Bone marrow (tissue), 2 donors: ENCODE measurements at regions not wholly inside any gene's neighbourhood (a gene's known extent, or its start where the extent isn't known, plus 50 kb on each side); places are given as distances from the start of the nearest gene placed in this dataset.
"Not testable (repeated sequence)": the region's sequence is repeated elsewhere in the genome, so short reads cannot be mapped to it uniquely, and the experiment has no call there.

ENCODE experiments used
- DNase-seq, 2 donors: peaks; one replicate each; lab custom pipeline; 2025; lab: John Stamatoyannopoulos, UW

GRCh38 chr3:81186412-81186811 lies 575.0 kb downstream of the GBE1 start:
- no peak for DNase-seq

GRCh38 chr3:81182086-81182875 lies 579.2 kb downstream of the GBE1 start:
- not testable (repeated sequence) for DNase-seq

DNA sequence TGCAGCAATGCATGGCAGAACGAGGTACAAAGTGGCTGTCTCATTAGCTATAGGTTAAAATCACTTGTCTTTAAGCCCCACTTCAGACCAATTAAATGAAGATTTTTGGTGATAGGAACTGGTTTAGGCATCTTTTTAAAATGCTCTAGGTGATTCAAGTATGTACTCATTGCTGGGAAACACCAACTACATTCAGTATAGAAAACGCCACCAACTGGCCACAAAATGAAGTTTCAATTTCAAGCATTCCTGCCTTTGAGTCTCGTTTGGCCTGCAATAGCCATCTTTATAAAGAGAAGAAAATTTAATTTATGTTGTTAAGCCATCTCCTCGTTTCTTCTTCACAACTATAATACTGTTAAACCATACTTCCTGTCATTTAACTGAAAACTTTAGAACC lies 587.9 kb downstream of the GBE1 start:
- no peak for DNase-seq

DNA sequence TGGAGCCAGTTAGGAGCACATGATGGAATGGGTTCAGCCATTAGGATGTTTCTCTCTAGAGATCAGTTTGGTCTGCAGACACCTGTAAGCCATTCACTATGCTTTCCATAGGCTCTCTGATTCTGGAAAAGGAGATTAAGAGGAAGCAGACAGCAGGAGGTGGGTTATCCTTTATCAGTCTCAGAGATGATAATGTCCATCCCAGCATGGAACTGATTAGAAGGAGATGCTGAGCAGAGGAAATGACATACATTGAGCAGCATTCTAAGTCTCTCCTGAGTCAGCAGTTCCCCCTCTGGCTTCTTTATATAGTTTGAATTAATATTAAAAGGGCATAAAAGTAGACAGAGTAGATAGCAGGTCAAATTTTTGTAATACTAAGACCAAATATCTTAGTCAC lies 591.1 kb downstream of the GBE1 start:
- DNase-seq: no peak

DNA sequence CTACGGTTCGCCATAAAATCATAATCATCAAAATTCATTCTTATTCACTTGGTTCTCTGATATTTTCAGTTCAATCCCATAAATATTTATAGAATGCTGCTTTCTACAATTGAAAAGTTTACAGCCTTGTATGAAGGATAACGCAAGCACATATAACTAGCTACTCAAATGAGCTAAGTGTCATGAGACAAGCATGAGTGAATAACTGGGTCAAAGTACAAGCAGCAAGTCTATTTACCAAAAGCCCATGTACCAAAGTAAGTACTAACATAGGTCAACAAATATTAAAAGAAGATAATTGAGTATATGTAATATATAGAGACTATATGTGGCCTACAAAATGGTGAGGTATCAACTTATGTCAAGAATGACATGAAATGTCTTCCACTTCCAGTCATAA lies 596.6 kb downstream of the GBE1 start:
- DNase-seq: no peak

GRCh38 chr3:81161851-81162250 lies 599.6 kb downstream of the GBE1 start:
- no peak for DNase-seq

DNA sequence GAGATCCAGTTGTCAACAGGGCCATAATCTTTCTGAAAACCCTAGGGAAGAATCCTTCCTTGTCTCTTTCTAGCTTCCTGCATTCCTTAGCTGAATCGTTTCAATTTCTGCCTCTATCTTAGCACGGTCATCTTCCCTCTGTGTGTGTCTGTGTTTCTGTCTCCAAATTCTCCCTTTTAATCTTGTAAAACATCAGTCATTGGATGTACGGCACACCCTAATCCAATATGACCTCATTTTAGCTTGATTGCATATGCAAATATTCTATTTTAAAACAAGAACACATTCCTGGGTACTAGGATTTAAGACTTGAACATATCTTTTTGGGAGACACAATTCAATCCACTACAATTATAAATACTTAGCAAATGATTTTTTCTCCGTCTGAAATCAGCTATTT lies 600.3 kb downstream of the GBE1 start:
- DNase-seq: no peak

- no peak for DNase-seq
Measured at GRCh38 chr3:81154611-81155143, 606.8 kb downstream of the GBE1 start.

GRCh38 chr3:81152156-81152555 lies 609.3 kb downstream of the GBE1 start:
- DNase-seq: no peak

DNA sequence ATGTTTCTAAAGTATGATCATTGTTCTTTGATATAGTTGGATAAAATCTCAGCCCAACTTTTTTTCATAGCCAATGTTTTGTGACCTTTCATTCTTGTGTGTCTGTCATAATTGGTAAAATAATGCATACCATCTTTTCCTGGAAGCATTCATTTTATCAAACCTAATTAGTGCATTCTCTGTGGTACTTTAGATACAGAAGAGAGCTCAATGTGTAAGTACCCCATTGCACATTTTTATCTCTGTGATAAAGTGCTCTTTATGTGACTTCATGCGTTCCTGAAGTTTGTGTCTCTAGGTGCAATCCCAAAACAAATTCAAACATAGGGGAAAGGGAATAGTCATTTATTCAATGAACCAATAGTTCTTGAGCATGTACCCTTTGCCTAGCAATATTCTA lies 628.5 kb downstream of the GBE1 start:
- no peak for DNase-seq

GRCh38 chr3:81105789-81106488 lies 655.5 kb downstream of the GBE1 start:
- no peak for DNase-seq

DNA sequence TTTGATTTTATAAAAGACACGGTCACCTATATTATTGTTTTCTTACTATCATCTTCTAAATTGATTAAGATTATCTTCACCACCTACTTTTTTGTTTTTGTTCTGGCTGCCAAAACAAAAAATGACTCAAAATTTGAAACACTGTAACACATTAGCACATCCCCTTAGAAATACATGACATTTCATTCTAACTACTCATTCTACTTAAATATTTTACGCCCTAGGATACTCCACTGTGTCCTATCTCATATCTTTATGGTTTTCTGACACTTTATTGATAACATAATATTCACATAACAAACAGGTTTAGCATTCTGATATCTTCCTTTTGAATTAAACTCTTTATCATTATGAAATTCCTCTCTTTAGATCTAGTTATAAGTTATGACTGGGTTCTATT lies 656.2 kb downstream of the GBE1 start:
- no peak for DNase-seq

- DNase-seq: no peak
Measured at GRCh38 chr3:81097889-81098288, 663.6 kb downstream of the GBE1 start.

DNA sequence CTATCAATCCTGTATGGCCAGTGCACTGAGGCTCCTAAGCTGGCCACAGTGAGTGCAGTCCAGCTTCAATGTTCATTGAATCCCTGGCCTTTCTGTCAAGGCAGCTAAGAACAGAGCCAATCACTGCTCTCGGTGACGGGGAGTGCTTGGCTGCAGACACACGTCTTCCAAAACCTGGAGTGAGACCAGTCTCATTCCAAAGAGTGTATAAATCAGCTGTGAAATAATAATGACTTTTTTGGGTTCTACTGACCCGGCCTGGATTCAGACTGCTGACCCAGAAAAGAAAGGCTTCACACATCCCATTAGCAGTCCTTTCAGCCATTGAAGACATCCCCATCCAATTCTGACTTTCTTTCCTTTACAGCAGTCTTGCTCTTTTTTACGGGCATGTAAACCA lies 665.5 kb downstream of the GBE1 start:
- DNase-seq: no peak

GRCh38 chr3:81094986-81095385 lies 666.5 kb downstream of the GBE1 start:
- no peak for DNase-seq

DNA sequence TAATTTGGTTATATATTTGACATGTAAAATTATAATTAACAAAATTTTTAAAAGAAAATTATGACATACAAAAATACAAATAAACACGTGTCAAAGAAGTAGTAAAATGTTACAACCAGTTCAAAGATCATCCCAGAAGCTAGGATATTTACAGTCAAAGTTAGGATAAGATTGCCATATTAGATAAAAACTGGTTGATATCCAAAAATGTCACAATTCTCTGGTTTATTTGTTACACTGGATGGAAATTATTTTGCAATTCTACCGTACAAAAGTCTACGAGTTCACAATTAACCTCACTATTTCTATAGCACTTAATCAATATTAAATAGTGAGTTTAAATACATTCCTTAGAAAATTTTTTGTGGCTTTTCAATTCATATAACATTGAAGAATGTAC lies 673.8 kb downstream of the GBE1 start:
- no peak for DNase-seq

- no peak for DNase-seq
Measured at GRCh38 chr3:81086348-81086747, 675.1 kb downstream of the GBE1 start.

DNA sequence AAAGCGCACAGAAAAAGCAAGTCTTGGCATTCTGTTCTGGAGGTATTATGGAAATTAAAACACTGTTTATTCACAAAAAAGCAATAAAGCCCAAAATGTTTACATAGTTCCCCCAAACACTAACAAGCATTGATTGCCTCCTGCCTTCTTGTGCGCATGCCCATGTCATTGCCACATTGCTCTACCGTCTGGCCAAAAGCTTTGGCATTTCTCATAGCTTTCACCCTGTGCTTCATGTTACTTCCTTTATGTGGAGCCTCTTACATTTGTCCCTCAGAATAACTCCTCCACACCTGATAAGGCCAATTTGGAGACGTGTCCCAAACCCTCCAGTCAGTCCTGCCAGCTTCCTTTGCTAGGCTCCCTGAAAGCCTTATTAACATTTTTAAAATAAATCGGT lies 680.8 kb downstream of the GBE1 start:
- DNase-seq: no peak

GRCh38 chr3:81072591-81072990 lies 688.9 kb downstream of the GBE1 start:
- no peak for DNase-seq

DNA sequence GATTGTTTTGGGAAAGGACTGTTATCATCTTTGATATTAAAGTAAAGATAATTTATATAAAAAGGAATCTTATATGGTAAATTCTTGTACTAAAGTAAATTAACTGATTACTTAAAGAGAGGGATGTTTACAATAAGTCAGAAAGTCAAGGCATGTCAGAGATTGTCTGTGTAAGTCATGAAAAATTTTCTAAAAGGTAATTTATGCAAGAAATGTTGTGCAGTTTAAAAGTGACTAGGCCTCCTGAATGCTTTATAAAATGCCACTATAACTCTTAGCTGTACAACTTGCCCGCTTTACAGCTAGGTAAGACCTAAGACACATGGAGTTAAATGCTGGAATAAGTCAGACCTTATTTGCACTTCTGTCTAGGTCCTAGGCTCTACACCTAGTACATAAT lies 692.9 kb downstream of the GBE1 start:
- DNase-seq: no peak

- no peak for DNase-seq
Measured at GRCh38 chr3:81063896-81064295, 697.5 kb downstream of the GBE1 start.

GRCh38 chr3:81051133-81051532 lies 710.3 kb downstream of the GBE1 start:
- not testable (repeated sequence) for DNase-seq

- DNase-seq: no peak
Measured at GRCh38 chr3:81048058-81048665, 713.3 kb downstream of the GBE1 start.
